A673 (cell line): ENCODE measurements at regions not wholly inside any gene's neighbourhood (a gene's known extent, or its start where the extent isn't known, plus 50 kb on each side); places are given as distances from the start of the nearest gene placed in this dataset.

Experiments
- EZH2 ChIP-seq: fragments of 200-600 bp; sonication (generic); IDR thresholded peaks from 2 replicates; pipeline ENCODE4 v1.6.1; 2017; ENCODE audit warnings: borderline replicate concordance, low read depth, mild to moderate bottlenecking, mixed read lengths, antibody characterized with exemption, low read length; ENCODE audit not compliant: poor library complexity, severe bottlenecking
- TF ChIP-seq, protein P1 (sequence below): fragments of 300-800, 200-600 bp; sonication (generic); conservative IDR thresholded peaks from 2 replicates; pipeline ENCODE4 v1.5.1; 2017; ENCODE audit warnings: low read depth, mild to moderate bottlenecking, antibody characterized with exemption, low read length, moderate library complexity, mixed read lengths

DNA sequence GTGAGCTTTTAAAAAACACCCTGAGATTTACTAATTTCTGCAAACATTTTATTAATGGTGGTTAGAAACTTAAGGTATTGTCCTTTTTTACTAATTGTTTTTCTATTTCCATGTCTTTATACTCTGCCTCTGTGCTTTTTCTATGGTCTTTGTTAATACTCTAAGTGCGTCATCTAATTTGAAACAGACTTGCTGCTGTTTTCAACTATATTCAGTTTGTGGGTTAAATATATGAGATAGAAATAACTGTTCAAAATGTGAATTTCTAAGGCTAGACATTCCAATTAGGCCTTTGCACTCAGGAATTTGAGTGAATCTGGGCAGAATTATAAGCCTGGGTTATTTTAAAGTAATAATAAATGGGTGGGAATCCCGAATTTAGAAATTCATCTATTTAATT lies 82.4 kb upstream of the COL11A1 start:
- TF ChIP-seq, protein P1, sequence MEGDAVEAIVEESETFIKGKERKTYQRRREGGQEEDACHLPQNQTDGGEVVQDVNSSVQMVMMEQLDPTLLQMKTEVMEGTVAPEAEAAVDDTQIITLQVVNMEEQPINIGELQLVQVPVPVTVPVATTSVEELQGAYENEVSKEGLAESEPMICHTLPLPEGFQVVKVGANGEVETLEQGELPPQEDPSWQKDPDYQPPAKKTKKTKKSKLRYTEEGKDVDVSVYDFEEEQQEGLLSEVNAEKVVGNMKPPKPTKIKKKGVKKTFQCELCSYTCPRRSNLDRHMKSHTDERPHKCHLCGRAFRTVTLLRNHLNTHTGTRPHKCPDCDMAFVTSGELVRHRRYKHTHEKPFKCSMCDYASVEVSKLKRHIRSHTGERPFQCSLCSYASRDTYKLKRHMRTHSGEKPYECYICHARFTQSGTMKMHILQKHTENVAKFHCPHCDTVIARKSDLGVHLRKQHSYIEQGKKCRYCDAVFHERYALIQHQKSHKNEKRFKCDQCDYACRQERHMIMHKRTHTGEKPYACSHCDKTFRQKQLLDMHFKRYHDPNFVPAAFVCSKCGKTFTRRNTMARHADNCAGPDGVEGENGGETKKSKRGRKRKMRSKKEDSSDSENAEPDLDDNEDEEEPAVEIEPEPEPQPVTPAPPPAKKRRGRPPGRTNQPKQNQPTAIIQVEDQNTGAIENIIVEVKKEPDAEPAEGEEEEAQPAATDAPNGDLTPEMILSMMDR = no peak
- TF ChIP-seq EZH2 = no peak
